A549 (cell line): ENCODE measurements at regions not wholly inside any gene's neighbourhood (a gene's known extent, or its start where the extent isn't known, plus 50 kb on each side); places are given as distances from the start of the nearest gene placed in this dataset.

ENCODE experiments used
- ATAC-seq, 2 experiments: fragments of 200-7000 bp in 1 of 2; fragments of >200 bp in 1 of 2; cut with Nextera tagmentation in 1 of 2; cut with Tn5 transposase in 1 of 2; 3 replicates each; pipeline versions ENCODE4 v1.8.0 to v1.9.1; 2018 to 2020; ENCODE audit warnings: mild to moderate bottlenecking in 1 of 2, moderate library complexity in 1 of 2
- CTCF ChIA-PET: fragments of 300-600 bp; sonication (Branson Sonifier 250); formaldehyde crosslinking; extraction: SDS; loops from one replicate; lab custom pipeline; 2021; ENCODE audit warnings: antibody characterized with exemption, inconsistent platforms; lab: Yijun Ruan, JAX
- POLR2A ChIA-PET: fragments of 350-600 bp; formaldehyde crosslinking; extraction: SDS; loops from one replicate; lab custom pipeline; 2021; ENCODE audit warnings: antibody characterized with exemption, inconsistent platforms; lab: Yijun Ruan, JAX
- DNase-seq, 2 experiments: peaks; one replicate each; pipeline versions ENCODE4 v3.0.0 to v3.0.0-alpha.2; 2011 to 2016; ENCODE audit warnings: low read depth in 1 of 2, low spot score in 1 of 2
- FAIRE-seq: peaks from 2 replicates; lab custom pipeline; 2011; peaks lifted over from hg19 to GRCh38; lab: Jason Lieb, UNC
- H3K27ac ChIP-seq, 2 experiments: fragments of >200 bp; sonication (Bioruptor Twin); formaldehyde crosslinking; 3 replicates each; pipeline ENCODE4 v1.5.1; 2016 to 2017
- H3K4me1 ChIP-seq: fragments of >200 bp; sonication (Bioruptor Twin); formaldehyde crosslinking; 3 replicates; pipeline ENCODE4 v1.6.1; 2016
- H3K4me2 ChIP-seq: fragments of >200 bp; sonication (Bioruptor Twin); formaldehyde crosslinking; 3 replicates; pipeline ENCODE4 v1.6.1; 2016
- H3K4me3 ChIP-seq: fragments of >200 bp; sonication (Bioruptor Twin); formaldehyde crosslinking; 3 replicates; pipeline ENCODE4 v1.5.1; 2016
- H3K9me3 ChIP-seq: fragments of >200 bp; sonication (Bioruptor Twin); formaldehyde crosslinking; 3 replicates; pipeline ENCODE4 v1.6.1; 2016
- CBX2 ChIP-seq: fragments of 200-600 bp; sonication (generic); IDR thresholded peaks from 2 replicates; pipeline ENCODE4 v1.6.1; 2016; ENCODE audit warnings: low read depth, mild to moderate bottlenecking, borderline replicate concordance
- CBX8 ChIP-seq: fragments of 200-600 bp; sonication (generic); IDR thresholded peaks from 2 replicates; pipeline ENCODE4 v1.6.1; 2016
- CEBPB ChIP-seq, 2 experiments: fragments of >200 bp in 1 of 2; sonication (Bioruptor Twin) in 1 of 2; formaldehyde crosslinking in 1 of 2; IDR thresholded peaks; 2 replicates each; pipeline ENCODE4 v1.6.1; 2012 to 2016
- EHF ChIP-seq: fragments of 250-450 bp; sonication (Bioruptor Pico); IDR thresholded peaks from 2 replicates; pipeline ENCODE4 v1.5.0; 2020; ENCODE audit warnings: mild to moderate bottlenecking
- EP300 ChIP-seq, 2 experiments: fragments of >200 bp; sonication (Bioruptor Twin); formaldehyde crosslinking; IDR thresholded peaks; 2 replicates in 1 of 2; 3 replicates in 1 of 2; pipeline ENCODE4 v1.6.1; 2016 to 2017
- FOSB ChIP-seq: fragments of 250-450 bp; sonication (Bioruptor Pico); IDR thresholded peaks from 2 replicates; pipeline ENCODE4 v1.5.0; 2020; ENCODE audit warnings: mild to moderate bottlenecking, moderate library complexity
- HDAC2 ChIP-seq: fragments of 200-600 bp; sonication (generic); IDR thresholded peaks from 2 replicates; pipeline ENCODE4 v1.6.1; 2016
- HMGXB4 ChIP-seq: fragments of 250-450 bp; sonication (Bioruptor Pico); IDR thresholded peaks from 2 replicates; pipeline ENCODE4 v1.5.0; 2021; ENCODE audit warnings: mild to moderate bottlenecking, moderate library complexity, borderline replicate concordance
- HOXA7 ChIP-seq: fragments of 250-450 bp; sonication (Bioruptor Pico); IDR thresholded peaks from 2 replicates; pipeline ENCODE4 v1.5.0; 2020; ENCODE audit warnings: mild to moderate bottlenecking, moderate library complexity
- HOXB13 ChIP-seq: fragments of 250-450 bp; sonication (Bioruptor Pico); IDR thresholded peaks from 2 replicates; pipeline ENCODE4 v1.5.0; 2020; ENCODE audit warnings: low read depth, mild to moderate bottlenecking, moderate library complexity
- MAFK ChIP-seq: fragments of 450-650 bp; IDR thresholded peaks from 2 replicates; pipeline ENCODE4 v1.6.1; 2014; ENCODE audit not compliant: partially characterized antibody
- MAZ ChIP-seq: fragments of 150-350 bp; IDR thresholded peaks from 2 replicates; pipeline ENCODE4 v1.6.1; 2014; ENCODE audit warnings: antibody characterized with exemption, low read depth, low read length, borderline replicate concordance
- POLR2AphosphoS2 ChIP-seq: conservative IDR thresholded peaks from 2 replicates; pipeline ENCODE4 v1.6.1; 2012; ENCODE audit warnings: low read length, improper control_type of control experiment, inconsistent platforms
- RARB ChIP-seq: fragments of 250-450 bp; sonication (Bioruptor Pico); IDR thresholded peaks from 2 replicates; pipeline ENCODE4 v1.8.0; 2021; ENCODE audit warnings: mild to moderate bottlenecking, moderate library complexity
- RCOR1 ChIP-seq: fragments of 150-350 bp; IDR thresholded peaks from 2 replicates; pipeline ENCODE4 v1.6.1; 2014; ENCODE audit warnings: antibody characterized with exemption, low read length, low read depth
- RFX5 ChIP-seq: fragments of 450-650 bp; IDR thresholded peaks from 2 replicates; pipeline ENCODE4 v1.7.1; 2014; ENCODE audit warnings: antibody characterized with exemption, mild to moderate bottlenecking, moderate library complexity
- TFCP2L1 ChIP-seq: fragments of 250-450 bp; sonication (Bioruptor Pico); IDR thresholded peaks from 2 replicates; pipeline ENCODE4 v1.5.0; 2021; ENCODE audit warnings: mild to moderate bottlenecking
- WGBS: methylation state at CpG from one replicate; pipeline ENCODE4 v1.1.6; 2017; ENCODE audit errors: missing lambda C conversion rate; 5-methylcytosine and 5-hydroxymethylcytosine counted together
- TF ChIP-seq, protein P1 (sequence below): fragments of 200-600 bp; sonication (generic); IDR thresholded peaks from 2 replicates; pipeline ENCODE4 v1.6.1; 2016; ENCODE audit warnings: antibody characterized with exemption, mild to moderate bottlenecking, moderate library complexity

DNA sequence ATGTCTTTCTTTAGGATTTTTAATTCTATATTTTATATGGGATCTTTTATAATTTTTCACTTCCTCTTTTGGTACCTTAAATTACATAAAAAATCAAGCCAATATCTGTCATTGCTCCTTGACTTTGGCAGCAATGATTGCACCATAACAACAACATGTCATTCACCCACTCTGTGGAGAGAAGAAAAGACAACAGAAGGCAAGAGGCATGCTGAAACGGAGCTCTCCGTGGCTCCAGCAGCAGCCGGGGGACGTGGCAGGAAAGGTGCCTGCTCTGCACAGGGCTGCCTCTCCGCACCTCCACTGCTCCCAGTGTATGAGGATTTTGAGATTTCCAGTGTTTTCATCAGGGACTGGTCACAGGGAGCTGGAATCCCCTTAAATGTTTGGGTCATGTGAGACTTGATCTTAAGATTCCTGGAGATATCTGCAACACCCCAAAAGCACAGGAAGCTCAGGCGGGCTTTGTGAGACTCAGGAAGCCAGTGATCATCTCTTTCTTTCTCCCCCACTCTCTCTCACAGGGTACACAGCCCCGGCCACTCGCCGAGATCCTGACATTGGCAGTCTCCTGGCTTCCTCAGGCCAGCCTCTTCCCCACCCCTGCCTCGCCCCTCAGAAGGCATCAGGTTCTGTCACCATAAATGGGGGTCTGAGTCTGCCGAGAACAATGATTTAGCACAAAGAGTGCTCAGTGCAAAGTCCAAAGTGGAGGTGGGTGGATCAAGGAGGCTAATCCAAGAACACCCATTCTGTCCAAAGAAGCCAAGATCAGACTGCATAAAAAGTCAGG, 74.6 kb downstream of the ACTL7B start:
- H3K4me1 ChIP-seq: peaks cover 6% of the 10 kb centered on the region; the same call in 1 of the 3 replicates
- peak in 1 of 2 experiments; percentile 57; a peak in 4 of 6 replicates for ATAC-seq
- H3K4me3 ChIP-seq: no peak overlapping the region
- TF ChIP-seq HMGXB4 (CRISPR knock-in tag) (no peak), RARB (CRISPR knock-in tag) (no peak), HDAC2 (no peak), CBX8 (no peak), EP300 (IDR thresholded peaks at IDR 0.05) (no peak), MAFK (no peak)
- POLR2A ChIA-PET: no interaction called here
- DNase-seq: no peak
- 54% methylated on average over 11 of the region's 11 CpGs for WGBS
- FAIRE-seq: no peak
- peak overlapping the region in 1 of 2 experiments; percentile 51; a peak in 2 of 6 replicates for H3K27ac ChIP-seq
- CTCF ChIA-PET: interaction anchor here (0.9 to 2.3 kb wide), 4 partner anchors 19 to 1315 kb away, joined by 4 to 5 read pairs (median 5); no protein-coding TSS in a partner anchor
- peak overlapping the region; percentile 34; the same call in 2 of the 3 replicates for H3K4me2 ChIP-seq
- no peaks in the 10 kb centered on the region for H3K9me3 ChIP-seq

GRCh38 chr9:108779551-108780325, 76.0 kb downstream of the ACTL7B start:
- H3K4me1 ChIP-seq: peaks cover 6% of the 10 kb centered on the region; the same call in 1 of the 3 replicates
- FAIRE-seq: no peak

More at GRCh38 chr9:108779551-108780325, 76.0 kb downstream of the ACTL7B start:
- DNase-seq (peak in 1 of 2 experiments; percentile 4), ATAC-seq (no peak)
- ChIA-PET POLR2A (no interaction called here), CTCF (interaction anchor here (0.6 to 4.2 kb wide), 5 partner anchors 12 to 1314 kb away, joined by 4 to 23 read pairs (median 5); no protein-coding TSS in a partner anchor)
- 59% methylated on average over 10 of the region's 10 CpGs for WGBS
- H3K4me3 ChIP-seq: no peak overlapping the region
- H3K27ac ChIP-seq: no peak overlapping the region
- H3K4me2 ChIP-seq: no peak overlapping the region
- no peaks in the 10 kb centered on the region for H3K9me3 ChIP-seq
- TF ChIP-seq EHF: no peak
- TF ChIP-seq CEBPB (IDR thresholded peaks at IDR 0.05): no peak
- TF ChIP-seq HOXB13 (CRISPR knock-in tag): no peak
- TF ChIP-seq, protein P1, sequence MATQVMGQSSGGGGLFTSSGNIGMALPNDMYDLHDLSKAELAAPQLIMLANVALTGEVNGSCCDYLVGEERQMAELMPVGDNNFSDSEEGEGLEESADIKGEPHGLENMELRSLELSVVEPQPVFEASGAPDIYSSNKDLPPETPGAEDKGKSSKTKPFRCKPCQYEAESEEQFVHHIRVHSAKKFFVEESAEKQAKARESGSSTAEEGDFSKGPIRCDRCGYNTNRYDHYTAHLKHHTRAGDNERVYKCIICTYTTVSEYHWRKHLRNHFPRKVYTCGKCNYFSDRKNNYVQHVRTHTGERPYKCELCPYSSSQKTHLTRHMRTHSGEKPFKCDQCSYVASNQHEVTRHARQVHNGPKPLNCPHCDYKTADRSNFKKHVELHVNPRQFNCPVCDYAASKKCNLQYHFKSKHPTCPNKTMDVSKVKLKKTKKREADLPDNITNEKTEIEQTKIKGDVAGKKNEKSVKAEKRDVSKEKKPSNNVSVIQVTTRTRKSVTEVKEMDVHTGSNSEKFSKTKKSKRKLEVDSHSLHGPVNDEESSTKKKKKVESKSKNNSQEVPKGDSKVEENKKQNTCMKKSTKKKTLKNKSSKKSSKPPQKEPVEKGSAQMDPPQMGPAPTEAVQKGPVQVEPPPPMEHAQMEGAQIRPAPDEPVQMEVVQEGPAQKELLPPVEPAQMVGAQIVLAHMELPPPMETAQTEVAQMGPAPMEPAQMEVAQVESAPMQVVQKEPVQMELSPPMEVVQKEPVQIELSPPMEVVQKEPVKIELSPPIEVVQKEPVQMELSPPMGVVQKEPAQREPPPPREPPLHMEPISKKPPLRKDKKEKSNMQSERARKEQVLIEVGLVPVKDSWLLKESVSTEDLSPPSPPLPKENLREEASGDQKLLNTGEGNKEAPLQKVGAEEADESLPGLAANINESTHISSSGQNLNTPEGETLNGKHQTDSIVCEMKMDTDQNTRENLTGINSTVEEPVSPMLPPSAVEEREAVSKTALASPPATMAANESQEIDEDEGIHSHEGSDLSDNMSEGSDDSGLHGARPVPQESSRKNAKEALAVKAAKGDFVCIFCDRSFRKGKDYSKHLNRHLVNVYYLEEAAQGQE: no peak
- no peak for TF ChIP-seq FOSB (CRISPR knock-in tag)
- no peak for TF ChIP-seq HDAC2
- no peak for TF ChIP-seq TFCP2L1
- no peak for TF ChIP-seq CBX2
- TF ChIP-seq MAZ: no peak
- no peak for TF ChIP-seq HOXA7 (CRISPR knock-in tag)
- TF ChIP-seq RARB (CRISPR knock-in tag): no peak
- no peak for TF ChIP-seq RFX5
- TF ChIP-seq RCOR1: no peak
- TF ChIP-seq POLR2AphosphoS2: no peak
- TF ChIP-seq, all 56 proteins: peak for 0
